Stimulated activated CD4-positive, alpha-beta T cell treated with anti-CD3 and anti-CD28 coated beads, Interleukin-2, amount 100 ng/mL, for 4 hours (primary cell): ENCODE measurements at regions not wholly inside any gene's neighbourhood (a gene's known extent, or its start where the extent isn't known, plus 50 kb on each side); places are given as distances from the start of the nearest gene placed in this dataset.
"Not testable (repeated sequence)": the region's sequence is repeated elsewhere in the genome, so short reads cannot be mapped to it uniquely, and the experiment has no call there.

Source experiments
- DNase-seq: peaks from one replicate; pipeline ENCODE4 v3.0.0-alpha.2; 2020; ENCODE audit warnings: low read depth

DNA sequence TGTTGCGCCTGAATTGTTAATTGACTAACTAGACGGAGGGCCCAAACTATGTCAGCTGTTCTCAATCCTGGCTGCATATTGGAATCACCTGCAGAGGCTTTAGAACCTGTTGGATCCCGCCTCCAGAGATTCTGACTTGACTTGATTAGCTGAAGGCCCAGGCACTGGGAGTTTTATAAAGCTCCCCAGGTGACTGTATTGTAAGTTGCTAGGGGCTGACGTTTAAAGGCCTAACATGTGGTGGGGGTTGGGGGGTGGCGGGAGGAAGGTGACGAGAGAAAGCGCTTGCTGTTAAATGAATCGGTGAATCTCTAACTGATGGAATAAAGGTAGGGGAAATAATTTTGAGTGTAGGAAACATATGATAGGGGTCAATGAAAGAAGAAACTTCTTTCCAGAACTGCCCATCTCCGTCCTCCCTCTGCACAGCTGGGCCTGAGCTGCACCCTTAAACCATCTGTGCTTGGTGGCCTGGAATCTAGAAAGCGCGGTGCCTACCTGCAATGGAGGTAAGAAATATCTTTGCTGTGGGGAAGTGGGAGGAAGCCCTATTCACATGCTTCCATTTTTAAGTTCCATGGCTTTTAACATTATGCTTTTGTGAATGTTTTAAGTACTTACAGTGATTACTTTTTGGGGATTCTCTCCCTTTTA lies 225.0 kb upstream of the FAM3C start:
- DNase-seq = no peak

DNA sequence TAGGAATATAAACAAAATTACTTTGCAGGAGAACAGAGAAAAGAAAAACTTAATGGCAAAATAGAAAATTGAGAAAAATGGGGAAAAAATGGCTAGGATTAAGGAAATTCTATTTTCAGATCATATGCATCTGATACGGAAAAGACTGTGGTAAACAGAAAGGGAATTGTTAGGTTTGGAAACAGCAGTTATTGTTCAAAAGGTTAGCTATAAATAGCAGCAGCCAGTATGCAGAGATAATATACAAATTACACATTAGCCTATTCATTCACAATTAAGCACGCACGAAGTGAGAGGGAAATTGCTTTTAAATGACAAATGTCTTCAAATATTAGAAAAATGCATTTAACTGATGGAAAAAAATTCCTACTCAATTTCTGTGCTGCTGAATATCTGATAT lies 224.1 kb upstream of the FAM3C start:
- no peak for DNase-seq

DNA sequence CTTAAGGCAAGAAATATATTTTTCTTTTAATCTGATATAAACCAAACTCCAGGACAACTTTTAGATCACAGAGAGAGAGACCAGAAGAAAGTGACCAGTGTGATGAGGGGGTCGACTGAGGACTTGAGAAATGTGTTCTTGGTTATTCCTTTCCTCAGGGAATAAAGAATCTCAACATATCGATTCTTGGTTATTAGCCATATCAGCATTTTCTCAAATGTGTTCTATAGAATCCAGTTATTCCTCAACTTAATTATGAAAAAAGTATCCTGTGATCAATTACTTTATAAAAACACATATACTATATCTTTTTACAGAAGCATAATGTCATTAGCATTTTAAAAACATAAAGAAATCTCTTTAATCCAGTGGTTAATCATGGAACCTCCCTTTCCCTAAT lies 222.1 kb upstream of the FAM3C start:
- no peak for DNase-seq

DNA sequence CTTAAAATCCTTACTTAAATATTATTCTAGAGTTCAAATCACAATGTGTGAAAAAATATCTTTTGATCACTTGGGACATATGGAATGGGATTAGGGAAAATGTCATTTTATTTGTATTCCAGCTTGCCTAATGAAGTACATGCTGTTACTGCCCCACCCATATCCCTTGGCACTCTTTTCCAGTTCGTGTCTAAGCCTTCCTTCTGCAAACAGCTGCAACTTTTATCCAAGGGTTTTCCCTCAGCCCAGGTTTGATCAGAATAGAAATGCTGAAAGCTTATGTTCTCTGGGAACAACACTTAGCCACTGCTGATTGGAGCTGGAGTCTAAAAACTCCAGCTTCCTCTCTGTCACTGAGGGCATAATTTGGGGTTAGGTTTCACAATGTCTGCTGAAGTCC lies 214.1 kb upstream of the FAM3C start:
- DNase-seq = no peak

DNA sequence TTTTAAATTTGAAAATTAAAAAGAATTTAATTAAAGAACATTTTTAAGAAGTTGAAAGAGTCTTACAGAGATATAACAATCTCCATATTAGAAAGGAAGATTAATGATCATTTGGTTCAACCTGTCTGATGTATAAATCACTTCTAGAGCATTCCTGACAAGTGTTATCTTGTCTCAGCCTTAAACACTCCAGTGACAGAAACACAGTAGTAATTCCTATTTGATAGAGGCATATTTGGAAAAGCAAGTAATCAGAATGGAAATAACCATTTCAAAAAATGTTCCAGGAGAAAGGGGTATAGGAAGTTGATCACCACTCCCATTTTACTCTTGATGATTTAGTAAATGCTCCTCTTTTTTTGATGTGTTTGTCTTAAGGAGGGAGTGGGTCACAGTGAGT lies 213.1 kb upstream of the FAM3C start:
- DNase-seq = no peak

DNA sequence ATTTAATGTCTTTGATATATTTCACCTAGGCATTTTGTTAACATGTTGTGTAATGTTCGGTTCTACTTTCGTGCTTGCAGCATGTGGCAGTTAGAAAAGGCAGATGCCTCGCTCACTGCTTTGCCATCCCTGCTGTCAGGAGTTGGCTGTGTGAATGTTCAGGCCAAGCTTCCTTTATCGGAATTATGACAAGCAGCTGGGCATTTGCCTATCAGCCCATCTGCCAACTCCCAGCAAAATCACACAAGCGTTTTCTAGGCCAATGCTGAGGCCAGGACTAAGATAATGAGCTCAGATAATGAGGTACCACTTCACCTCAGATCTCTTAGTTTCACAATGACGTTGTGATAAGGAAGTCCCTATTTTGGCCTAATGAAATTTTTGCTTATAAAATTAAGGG lies 212.7 kb upstream of the FAM3C start:
- no peak for DNase-seq

DNA sequence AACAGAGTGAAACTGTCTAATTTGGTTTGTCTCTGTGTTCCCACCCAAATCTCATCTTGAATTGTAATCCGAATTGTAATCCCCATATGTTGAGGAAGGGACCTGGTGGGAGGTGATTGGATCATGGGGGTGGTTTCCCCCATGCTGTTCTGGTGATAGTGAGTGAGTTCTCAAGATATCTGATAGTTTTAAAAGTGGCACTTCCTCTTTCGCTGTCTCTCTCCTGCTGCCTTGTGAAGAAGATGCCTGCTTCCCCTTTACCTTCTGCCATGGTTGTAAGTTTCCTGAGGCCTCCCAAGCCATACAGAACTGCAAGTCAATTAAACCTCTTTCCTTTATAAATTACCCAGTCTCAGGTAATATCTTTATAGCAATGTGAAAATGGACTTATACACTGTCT lies 212.1 kb upstream of the FAM3C start:
- not testable (repeated sequence) for DNase-seq

DNA sequence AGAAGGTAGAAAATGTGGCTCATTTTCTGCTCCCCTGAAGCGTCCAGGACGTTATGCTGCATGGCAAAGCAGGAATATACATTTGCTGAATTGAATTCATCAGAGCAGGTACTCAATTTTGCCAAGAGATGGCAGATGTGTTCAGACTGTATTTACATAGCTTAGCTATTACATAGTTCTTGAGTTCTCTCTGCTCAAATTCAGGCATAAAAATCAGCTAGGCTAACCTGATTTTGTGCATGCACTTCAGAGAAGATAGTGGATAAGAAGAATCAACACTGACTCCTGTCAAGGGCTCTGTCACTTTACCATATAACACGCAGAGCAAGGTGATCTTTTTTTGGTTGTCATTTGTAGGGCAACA lies 209.2 kb upstream of the FAM3C start:
- DNase-seq = no peak

DNA sequence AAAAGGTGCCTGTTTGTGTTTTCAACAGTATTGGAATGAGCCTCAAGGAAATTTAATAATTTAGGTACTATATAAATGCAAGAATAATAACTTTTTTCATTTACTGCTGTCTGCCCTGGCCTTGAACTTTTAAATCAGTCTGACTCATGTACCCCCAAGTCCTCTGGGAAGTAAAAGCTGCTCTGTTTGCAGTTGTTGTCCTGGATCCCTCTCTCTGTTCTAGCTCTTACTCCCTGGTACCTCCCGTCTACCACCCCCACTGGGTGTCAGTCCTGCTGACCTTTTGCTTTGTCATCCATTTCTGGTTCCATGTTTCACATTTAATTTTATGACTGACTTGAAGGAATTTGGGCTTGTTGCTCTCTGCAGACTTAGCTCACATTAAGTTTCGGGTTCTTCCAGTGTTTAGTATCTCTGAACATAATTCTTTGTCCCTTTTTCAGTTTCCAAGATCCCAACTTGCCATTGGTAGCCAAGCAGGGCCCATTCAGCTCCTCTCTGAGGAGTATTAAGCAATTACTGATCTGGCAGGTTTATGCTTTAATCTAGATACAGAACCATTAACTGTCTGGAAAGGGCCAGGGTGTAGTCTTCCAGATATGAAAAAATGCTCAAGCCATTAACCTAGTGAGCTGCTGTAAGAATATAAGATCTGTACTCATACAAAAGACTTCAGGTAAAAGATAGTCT lies 208.7 kb upstream of the FAM3C start:
- no peak for DNase-seq

DNA sequence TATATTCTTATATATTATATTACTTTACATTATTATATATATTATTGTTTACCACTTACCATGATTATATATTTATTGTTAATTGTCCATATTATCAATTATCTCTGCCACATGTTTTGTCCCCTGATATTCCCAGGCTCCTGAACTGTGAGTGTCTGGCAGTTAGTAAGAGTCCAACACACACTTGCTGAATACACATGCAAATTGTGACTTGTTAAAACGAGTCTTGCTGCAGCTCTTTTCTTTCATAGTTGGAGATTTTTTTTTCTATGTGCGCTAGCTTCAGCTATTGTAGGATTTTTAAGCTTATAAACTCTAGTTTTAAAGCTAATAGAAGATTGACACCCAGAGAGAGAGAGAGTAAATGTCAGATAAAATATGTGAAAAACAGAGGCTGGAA lies 207.8 kb upstream of the FAM3C start:
- no peak for DNase-seq

DNA sequence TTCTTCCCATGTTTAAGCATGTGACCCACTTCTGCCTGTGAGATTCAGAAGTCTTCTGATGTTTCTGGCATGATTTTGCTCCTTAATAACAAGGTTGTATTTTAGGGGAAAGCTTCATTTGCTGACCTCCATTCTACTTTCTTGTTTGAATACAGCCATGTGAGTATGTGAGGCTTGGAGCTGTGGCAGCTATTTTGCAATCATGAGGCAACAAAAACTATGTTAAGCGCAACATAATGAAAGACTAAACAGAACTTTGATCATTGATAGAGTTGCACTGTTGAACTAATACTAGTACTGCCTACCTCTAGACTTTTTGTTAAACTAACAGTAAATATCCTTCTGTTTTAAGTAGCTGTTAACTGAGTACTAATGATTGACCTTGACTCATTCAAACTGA lies 203.8 kb upstream of the FAM3C start:
- DNase-seq = no peak

DNA sequence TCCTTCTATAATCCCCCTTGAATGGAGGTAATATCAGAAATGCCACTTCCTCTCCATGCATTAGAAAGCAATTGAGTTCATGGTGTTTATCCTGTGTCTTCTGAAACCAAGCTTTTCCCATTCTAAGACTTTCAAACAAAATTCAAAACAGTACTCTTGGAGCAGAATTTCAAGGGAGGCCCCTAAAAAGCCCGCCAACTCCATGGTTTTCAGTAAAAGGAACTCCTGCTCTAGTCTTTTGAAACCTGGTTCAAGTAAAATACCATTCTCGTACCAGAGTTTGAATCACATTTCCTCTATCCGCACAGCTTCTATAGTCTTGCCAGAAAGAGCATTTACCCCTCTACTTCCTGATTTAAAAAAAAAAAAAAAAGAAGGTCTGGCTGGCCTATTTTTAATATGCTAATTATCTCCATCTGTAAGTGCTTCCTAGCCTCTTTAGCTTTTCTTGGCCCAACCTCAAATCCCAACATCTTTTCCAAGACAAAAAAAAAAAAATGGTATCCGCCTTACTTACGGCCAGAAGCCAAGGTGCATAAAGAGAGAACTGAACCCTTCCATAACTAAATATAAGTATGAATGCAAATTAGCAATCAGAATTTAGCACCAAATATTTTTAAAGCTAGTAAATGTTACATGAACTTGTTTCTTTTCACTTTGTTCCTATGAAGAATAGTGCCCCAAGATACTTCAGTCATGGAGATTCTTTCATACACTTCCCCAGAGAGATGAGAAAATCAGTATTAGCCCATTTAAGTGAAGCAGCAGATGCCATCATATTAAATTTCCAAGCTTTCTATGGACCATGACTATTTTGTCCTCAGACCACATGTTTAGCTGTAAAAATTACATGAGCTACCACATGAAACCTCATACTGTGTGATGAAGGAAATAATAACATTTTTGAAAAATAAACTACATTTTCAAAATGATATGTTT lies 199.9 kb upstream of the FAM3C start:
- no peak for DNase-seq

DNA sequence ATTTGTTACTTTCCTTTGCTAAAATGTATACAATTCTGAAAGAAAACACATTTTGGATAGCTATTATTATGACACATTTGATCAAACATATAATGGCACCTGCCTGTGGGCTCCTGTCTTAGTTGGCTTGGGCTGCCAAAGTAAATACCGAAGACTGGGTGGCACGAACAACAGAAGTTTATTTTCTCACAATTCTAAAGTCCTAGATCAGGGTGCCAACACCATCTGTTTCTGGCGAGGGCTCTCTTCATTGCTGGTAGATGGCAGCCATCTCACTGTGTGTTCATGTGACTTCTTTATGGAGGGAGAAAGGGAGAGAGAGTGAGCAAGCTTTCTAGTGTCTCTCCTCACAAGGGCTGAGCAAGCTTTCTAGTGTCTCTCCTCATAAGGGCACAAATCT lies 195.8 kb upstream of the FAM3C start:
- no peak for DNase-seq

DNA sequence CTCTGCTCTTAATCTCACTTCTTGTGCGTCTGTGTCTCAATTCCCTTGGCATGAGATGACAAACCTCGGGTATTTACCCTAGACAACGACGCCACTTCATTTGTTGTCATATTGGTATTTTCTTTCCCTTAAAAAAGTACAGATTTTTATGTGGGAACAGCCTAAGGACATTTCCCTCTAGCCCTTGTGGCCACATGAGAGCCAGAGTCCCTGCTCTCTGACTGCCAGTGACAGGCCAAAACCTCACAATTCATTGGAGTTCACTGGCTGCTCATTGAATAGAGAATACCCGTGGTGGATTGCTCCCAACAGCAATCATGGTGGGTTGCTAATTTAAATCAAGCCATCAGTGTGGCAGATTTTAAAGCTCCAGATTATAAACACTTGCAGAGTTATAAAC lies 191.3 kb upstream of the FAM3C start:
- no peak for DNase-seq

DNA sequence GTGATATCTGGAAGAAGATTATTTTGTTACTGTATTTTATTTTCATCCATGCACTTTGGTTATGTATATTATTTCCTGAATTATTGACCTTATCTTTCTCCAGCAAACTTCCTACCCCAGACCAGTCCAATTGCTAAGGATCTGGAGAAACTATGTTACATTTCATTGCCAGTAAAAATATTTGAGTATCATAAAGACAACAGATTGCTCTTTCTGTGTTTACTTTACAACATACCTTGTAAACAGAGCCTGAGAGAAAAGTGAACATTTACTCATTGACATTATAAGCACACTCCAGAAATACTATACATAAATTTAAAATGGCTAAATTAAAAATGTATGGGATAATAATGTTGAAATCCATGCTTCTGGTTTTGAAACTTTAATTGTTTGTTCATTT lies 186.2 kb upstream of the FAM3C start:
- DNase-seq = no peak

DNA sequence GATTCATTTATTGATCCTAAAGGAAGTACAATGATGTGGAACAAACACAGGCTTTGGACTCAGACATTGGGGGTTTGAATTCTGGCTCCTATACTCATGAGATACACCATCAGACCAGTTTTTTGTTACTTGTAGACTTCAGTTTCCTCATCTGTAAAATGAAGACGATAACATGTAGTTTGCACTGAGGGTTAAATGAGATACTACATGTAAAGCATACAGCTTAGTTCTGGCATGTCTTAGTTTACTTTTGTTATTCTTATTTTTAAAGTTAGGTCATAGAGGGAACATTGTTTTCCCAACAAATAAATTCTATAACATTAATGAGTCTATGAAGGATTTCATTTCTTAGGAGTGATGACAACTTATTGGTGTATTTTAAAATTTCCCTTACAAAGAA lies 183.5 kb upstream of the FAM3C start:
- DNase-seq = no peak

DNA sequence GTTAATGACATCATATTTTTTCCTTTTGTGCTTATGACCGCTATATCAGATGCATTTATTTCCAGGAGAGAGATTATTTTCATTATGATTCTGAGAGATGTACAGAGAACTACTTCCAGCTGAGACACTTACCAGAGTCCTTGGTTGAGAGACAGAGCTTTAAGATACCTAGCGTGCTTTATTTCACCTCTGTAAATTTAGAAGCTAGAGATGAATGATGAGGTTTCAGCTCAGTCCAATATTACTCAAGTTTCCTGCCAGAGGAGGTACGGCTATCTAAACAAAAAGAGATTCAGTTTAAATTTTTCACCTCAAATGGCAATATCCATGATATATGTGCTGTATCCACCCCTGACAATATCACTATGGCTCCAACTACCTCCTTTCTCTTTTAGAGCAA lies 182.6 kb upstream of the FAM3C start:
- no peak for DNase-seq

DNA sequence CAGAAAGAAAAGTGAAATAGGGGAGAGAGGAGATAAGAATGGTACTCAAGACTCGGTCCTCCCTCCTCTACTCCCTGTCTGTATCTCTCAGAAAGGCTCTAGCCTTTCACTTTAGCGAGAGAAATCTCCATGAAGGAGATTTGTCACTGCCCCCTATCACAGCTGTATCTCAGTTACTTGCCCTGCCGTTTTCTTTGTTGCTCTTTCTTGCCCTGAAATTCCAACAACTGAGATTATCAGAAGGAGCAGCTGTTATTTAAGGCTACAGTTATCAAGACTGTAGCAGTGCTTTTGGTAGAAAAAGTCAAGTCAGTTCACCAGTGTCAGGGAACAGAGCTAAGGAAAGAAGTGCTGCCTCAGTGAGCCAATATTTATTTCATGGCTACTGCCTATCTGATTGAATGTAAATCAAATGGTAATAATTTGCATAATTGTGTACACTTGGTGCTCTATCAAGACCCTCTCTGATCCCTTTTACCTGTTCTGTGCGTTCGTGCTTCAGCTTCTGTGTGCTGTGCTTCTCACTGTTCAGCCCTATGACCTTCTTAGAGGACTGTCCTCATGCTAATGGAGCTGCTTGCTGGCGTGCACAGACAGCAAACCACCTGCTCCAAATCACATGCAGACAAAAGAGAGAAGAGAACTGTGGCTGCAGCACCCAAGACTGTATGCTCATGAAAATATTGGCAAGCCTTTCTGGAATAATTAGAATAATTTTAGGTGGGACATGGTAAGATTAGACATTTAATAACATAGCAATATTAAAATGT lies 180.2 kb upstream of the FAM3C start:
- no peak for DNase-seq

DNA sequence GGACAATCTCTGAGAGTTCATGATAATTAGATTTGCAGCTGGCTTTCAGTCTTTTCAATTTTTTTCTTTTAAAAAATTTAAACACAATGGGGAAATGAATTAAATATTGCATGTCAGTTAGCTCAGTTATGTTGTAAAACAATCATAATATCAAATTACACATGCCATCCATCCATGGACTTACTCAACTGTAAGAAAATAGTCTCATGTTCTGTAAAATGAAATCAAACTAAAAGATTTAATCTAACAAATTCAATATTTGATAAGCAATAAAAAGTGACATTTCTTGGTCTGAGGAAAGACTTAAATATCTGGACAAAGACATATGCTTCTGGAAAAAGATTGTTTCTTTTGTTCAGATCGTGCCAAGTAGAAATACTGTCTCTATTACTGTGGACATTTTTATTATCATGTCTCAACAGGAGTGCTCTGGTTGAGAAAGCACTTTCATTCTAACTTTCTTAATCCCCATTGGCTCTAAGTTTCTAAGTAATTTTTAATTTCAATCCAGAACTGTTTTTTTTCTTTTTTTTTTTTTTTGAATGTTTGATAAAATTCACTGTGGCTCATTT lies 179.2 kb upstream of the FAM3C start:
- DNase-seq = no peak

DNA sequence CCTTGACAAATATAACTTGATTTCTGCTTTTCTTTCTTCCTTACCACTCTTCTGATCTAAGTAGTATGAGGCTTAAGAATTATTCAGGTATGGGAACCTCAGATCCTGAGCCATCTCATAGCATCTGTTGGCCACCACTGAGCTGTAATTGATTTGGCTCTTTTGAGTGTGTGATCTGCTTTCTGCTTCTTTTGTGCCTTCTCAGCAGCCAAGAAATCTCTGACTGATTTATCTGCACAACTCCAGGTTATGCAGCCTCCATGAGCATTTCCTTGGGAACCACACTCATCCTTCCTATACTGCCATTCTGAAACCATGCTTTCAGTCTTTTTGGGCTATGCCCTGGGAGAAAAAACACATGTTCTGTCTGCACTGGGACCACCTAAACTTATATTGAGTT lies 178.0 kb upstream of the FAM3C start:
- DNase-seq = no peak

DNA sequence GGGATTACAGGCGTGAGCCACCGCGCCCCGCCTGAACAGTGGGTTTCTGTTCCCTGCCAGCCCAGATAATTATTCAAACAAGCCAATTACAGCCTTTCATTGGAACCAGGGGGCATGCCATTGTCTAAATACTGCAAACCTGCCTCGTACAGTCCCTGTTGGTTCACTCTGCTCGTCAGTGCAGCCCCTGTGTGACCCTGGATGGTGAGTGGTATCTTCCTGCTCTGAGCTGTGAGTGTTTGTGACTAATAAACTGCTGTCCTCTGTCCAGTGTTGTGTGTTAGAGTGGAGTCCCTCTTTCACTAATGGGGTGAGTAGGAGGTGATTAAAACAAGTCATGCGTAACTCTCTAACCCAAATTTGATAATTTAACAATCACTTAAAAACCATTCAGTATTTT lies 176.5 kb upstream of the FAM3C start:
- no peak for DNase-seq

DNA sequence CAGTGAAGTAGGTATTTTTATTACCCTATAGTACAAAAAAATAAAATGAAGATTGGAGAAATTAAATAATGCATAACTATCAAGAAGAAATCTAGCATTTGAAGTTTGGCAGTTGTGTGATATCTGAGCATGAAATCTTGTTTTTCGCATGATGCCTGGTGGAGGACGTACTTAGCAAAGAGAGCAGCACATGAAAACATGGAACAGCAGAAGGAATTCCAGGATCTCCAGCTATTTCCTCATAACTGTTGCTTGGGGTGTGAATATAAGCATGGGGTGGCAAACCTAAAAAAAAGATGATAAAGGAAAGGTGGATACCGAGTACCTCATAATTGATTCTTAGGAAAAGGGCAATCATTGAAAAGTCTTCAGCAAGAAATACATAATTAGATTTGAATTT lies 174.3 kb upstream of the FAM3C start:
- DNase-seq = no peak
